HEK293T (cell line): ENCODE measurements at regions not wholly inside any gene's neighbourhood (a gene's known extent, or its start where the extent isn't known, plus 50 kb on each side); places are given as distances from the start of the nearest gene placed in this dataset.
"Not testable (repeated sequence)": the region's sequence is repeated elsewhere in the genome, so short reads cannot be mapped to it uniquely, and the experiment has no call there.

ENCODE experiments used
- CTCF ChIA-PET: fragments of 350-600 bp; formaldehyde crosslinking; extraction: SDS; loops from one replicate; lab custom pipeline; 2021; ENCODE audit warnings: antibody characterized with exemption, inconsistent platforms; lab: Yijun Ruan, JAX
- POLR2A ChIA-PET: fragments of 350-600 bp; formaldehyde crosslinking; extraction: SDS; loops from one replicate; lab custom pipeline; 2020; ENCODE audit warnings: antibody characterized with exemption, inconsistent platforms; lab: Yijun Ruan, JAX
- DNase-seq: peaks from one replicate; pipeline ENCODE4 v3.0.0; 2012; ENCODE audit warnings: mixed read lengths; ENCODE audit errors: extremely low spot score
- L3MBTL2 ChIP-seq: fragments of 450-650 bp; conservative IDR thresholded peaks from 2 replicates; pipeline ENCODE4 v1.6.1; 2016; ENCODE audit warnings: mild to moderate bottlenecking

GRCh38 chr1:148679050-148679786, 69.4 kb upstream of the NUDT4B start:
- DNase-seq, CTCF ChIA-PET, POLR2A ChIA-PET: not testable (repeated sequence)
- peak; percentile 48; the same call in 1 of the 2 replicates for TF ChIP-seq L3MBTL2

DNA sequence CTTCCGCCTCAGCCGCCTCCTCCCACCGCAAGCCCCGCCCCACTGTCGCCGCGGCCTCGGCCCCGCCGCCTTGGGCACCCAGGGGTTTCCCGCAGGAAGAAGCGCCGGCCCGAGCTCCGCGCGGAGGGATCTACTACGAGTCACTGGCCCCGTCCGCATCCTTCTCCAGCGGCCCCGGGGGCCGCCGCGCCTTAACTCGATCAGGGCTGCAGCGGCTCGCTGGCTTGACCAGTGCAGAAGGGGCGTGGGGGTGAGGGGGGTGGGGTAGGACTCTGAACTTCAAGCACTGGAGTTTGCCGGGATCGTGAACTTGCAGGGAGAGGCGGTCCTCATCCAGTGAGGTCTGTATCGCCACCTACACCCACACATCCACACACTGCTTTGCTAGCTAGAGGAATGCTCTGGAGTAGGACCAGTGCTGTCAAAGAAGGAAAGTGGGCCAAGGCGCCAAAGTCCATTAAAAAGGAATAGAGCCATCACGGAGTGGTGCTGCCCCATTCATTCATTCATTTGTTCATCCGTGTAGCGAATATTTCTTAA, 68.7 kb upstream of the NUDT4B start:
- DNase-seq, POLR2A ChIA-PET, CTCF ChIA-PET: not testable (repeated sequence)

GRCh38 chr1:148686735-148687134, 61.8 kb upstream of the NUDT4B start:
- DNase-seq, POLR2A ChIA-PET, CTCF ChIA-PET: not testable (repeated sequence)

DNA sequence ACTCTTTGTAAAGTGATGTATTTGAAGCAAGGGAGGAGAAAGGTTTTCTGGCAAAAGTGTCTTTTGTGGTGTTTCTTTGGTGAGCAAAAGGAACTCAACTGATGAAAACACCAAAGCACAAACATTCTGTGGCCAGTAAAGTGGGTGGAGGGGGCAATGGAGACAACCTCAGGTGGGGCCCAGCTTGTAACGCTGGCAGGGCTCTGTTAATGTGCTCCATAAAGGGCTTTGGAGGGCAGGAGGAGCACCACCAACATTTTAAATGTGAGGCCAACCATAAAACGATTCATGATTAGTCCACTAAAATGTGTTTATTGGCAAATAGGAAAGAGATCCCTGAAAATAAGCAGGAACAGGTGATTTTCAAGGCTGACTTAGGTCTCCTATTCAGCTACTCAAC, 61.2 kb upstream of the NUDT4B start:
- DNase-seq, result not testable (repeated sequence)

More for the DNA sequence above, 61.2 kb upstream of the NUDT4B start:
- CTCF ChIA-PET, POLR2A ChIA-PET: not testable (repeated sequence)
